Iris pigment epithelial cell (primary cell): ENCODE measurements at regions not wholly inside any gene's neighbourhood (a gene's known extent, or its start where the extent isn't known, plus 50 kb on each side); places are given as distances from the start of the nearest gene placed in this dataset.
"Not testable (repeated sequence)": the region's sequence is repeated elsewhere in the genome, so short reads cannot be mapped to it uniquely, and the experiment has no call there.

Source experiments
- DNase-seq: peaks from one replicate; pipeline ENCODE4 v3.0.0-alpha.2; 2011; ENCODE audit warnings: low read depth

DNA sequence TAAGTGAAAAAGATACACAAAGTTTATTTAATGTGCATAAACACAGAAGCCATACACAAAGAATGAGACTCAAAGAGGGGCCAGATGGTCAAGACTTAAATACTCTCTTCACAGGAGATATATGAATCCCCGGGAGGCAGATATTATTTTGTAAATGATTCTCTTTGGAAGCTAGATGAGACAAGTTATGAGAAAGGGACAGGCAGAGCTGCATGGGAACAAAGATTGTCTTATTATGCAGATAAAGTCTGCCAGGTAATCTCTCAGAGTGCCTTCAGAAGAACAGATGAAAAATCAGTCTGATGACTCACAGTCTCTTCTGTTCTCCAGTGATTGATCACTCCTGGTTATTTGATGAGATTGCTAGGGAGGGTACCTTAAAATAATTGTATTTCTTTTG is 89.0 kb downstream of the NAF1 start:
- no peak for DNase-seq

DNA sequence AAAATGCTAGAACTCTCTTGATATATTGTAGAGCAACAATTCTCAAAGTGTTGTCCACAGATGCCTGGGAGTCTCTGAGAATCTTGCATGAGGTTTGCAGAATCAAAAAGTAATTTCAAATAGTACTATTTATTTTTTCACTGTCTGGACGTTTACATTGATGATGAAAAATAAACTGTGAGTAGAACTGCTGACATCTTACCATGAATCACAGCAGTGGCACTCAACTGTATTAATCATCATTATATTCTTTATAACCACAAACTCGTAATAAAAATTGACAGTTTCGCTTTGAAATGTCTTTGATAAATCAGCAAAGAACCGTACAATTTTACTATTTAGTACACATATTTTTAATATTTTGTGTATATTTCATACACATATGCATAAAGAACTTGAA is 94.5 kb downstream of the NAF1 start:
- peak; percentile 62 for DNase-seq

DNA sequence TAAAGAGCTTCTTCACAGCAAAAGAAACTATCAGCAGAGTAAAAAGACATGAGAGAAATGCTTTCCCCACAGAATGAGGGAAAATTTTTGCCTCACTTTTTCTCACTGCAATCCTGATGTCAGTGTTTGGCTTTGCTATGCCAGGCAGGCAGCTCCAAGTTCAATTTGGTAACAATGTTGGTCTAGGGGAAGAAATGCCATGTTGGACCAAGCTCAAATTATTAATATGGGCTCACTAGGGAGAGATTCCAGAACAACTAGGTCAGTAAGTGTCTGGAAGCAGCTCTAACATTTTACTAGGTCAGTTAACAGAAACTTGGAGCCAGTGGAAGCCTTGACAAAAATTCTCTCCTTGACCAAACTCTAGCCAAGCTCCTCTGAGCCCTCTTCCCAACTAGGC is 95.4 kb downstream of the NAF1 start:
- peak; percentile 26 for DNase-seq

DNA sequence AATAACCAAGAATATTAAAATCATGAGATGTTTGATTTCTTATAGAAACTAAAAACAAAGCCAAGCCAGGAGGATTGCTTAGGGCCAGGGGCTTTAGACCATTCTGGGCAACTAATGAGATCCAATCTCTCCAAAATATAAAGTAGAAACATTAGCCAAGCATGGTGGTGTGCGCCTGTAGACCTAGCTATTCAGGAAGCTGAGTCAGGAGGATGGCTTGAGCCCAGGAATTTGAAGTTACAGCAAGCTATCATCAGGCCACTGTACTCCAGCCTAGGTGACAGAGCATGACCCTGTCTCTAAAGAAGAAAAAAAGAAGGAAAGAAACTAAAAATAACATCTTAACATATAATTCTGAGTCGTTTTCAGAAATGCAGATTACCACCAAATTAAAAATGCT is 96.7 kb downstream of the NAF1 start:
- DNase-seq: peak; percentile 40

DNA sequence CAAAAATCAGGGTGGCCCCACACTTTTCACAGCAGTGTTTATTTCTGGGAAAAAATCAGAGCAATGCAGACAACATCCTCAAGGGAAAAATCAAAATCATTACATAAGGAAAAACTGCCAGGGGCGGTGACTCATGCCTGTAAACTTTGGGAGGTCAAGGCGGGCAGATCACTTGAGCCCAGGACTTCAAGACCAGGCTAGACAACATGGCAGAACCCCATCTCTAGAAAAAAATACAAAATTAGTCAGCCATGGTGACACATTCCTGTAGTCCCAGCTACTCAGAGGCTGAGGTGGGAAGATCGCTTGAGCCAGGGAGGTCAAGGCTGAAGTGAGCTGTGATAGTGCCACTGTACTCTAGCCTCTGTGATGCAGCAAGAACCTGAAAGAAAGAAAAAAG is 102.8 kb downstream of the NAF1 start:
- peak; percentile 46 for DNase-seq

DNA sequence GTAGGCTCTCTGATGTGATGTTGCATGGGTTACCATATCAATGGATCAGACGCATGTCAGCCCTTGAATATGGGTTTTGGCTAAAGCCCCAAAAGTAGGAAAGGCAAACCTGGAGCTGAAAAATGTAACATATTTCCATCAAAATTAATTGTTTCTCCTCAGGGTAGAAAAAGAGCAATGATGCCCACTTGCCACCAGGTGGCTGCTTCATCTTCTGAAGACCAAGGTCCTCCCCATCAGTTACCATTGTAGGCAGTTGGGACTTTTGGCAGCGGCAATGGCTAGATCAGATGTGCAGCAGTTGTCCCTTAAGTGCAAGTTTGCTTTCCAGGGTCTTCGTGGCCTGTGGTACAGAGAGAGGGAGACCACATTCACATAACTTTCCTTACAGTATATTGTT is 118.2 kb downstream of the NAF1 start:
- peak; percentile 45 for DNase-seq

DNA sequence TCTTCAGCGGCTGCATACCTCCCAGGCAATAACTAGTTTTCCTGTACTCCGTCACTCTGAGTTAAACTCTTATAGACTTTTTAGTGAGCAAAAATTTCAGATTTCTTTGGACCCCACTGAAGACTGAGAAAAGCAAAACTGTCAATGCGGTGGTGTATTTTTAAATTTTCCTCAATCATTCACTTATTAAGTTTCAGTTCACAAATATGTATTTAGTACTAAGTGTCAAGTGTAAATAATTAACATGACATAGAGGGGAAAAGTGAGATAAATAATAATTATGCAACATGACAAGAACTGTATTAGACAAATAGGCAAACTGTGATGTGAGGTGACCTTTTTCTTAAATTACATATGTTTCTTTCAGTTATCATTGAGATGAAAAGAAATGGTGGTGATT is 124.4 kb downstream of the NAF1 start:
- DNase-seq: no peak

DNA sequence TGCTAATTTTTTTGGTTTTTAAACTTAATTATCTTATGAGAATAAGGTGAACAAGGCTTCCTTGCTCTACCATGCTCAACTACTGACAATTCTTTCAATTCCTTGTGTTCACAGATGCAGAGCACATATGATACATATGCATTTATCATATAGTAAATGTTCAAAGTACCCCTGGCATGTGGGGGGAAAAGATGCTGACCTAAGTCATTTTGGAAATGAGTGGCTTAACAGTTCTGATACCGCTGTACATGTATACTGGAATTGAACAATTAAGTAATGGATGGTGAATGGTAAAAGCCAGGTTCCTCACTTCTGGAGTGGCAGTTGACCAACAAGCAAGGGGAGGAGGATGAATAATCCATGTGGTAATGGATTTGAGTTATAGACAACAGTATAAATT is 149.6 kb downstream of the NAF1 start:
- DNase-seq: no peak

DNA sequence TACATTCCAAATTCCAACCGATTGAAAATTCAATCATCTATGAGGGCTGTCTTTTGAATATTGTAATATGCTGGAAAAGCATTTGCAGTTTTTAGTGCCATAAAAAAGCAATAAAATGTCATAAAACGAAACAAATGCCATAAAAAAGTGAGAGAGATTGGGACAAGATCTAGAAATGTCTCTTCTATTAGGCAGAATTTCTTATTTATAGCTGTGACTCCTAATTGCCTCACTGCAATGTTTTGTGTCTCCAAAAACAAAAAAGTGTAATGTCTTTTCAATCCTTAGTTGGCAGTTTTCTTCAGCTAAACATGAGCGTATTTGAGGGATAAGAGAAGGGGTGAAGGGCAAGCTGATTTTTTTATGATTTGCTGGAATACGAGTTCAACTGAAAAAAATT is 153.9 kb downstream of the NAF1 start:
- DNase-seq: no peak

DNA sequence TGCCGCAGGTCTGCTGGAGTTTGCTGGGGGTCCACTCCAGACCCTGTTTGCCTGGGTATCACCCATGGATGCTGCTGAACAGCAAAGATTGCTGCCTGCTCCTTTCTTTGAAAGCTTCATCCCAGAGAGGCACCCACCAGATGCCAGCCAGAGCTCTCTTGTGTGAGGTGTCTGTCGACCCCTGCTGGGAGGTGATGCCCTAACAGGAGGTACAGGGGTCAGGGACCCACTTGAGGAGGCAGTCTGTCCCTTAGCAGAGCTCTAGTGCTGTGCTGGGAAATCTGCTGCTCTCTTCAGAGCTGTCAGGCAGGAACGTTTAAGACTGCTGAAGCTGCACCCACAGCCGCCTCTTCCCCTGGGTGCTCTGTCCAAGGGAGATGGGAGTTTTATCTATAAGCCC is 162.7 kb downstream of the NAF1 start:
- DNase-seq: no peak

DNA sequence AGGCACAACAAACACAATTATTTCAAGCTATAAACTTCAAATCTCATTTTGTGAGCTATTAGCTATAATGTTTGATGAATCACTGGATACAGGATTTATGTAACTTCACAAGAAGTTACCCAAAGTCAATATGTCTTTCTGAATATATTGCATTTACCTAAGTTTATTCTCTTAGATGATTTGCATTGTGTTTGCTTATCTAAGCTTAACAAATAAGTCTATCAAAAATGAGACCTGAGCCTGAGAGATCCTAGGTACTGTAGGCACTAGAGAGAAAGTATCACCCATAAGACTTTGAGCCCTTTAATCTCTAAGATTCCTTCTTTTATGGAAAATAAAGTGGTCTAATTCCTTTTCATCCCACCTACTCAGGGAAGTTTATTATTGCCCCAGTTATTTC is 178.2 kb downstream of the NAF1 start:
- no peak for DNase-seq

DNA sequence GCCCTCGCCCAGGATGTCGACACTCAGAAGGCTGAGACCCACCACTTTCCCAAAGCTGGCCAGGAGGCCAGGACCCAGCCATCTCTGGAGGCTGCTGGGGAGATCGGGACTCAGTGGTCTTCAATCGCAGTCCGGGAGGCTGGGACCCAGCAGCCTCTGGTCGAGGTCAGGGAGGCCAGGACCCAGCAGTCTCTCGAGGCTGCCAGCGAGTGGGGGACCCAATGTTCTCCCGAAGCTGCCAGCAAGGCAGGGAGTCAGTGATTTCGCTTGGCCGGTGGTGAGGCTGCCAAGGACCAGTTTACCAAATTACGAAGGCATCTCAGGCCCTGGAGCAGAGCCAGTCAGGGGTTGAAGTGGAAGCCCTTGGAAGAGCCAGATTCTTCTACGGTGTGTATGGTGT is 181.6 kb downstream of the NAF1 start:
- DNase-seq: no peak

DNA sequence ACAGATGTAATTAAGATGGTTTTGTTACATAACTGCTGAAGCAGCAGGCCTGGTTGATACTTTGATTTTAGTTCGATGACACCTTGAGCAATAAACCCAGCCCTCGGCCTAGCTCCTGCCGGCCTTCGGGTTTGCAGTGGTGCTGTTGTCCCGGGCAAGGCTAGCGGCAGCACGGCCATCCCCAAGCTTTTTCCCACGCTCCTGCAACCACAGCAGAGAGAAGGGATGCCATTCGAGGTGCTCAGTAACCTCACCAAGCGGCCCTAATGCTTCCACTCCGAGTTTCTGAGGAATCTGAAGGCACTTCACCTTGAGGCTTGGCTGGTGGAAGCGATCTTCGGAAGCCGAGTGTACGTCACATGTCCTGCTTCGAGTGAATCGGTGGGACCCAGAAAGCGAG is 182.1 kb downstream of the NAF1 start:
- no peak for DNase-seq

DNA sequence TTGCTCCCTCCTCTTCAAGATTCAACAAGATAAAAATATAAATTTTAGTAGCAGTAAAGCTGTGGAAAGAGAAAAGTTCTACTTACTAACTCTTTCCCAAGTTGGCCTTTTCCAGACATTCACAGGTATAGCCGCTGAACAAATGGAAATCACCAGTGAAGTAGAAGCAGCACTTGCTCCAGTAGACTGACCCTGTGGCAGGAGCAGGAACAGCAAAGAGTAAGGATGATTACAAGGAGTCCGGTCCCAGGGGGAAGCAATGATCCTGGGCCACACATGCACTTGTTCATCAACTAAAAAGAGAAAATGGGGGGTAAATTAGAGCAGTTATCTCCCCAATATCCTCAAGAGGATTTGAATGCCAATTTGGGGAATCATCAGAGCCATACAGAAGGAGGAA is 184.9 kb downstream of the NAF1 start:
- no peak for DNase-seq

DNA sequence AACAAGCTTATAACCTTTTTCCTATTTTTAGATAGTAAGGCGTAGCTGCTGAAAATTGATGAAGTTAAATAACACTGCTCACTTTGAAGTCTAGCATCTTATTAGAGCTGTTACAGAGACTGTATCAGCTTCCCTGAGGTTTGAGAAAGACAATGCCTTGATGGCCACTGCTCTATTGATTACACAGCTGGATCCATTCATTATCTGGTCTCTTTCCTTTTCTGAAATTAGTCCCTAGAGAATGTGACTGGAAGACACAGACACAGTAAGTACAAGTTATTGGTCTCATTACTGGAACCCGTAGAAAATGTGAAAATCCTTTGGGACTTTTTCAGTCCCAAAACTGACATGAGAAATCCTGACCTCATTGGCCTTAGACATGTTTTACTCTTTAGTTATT is 188.3 kb downstream of the NAF1 start:
- no peak for DNase-seq

DNA sequence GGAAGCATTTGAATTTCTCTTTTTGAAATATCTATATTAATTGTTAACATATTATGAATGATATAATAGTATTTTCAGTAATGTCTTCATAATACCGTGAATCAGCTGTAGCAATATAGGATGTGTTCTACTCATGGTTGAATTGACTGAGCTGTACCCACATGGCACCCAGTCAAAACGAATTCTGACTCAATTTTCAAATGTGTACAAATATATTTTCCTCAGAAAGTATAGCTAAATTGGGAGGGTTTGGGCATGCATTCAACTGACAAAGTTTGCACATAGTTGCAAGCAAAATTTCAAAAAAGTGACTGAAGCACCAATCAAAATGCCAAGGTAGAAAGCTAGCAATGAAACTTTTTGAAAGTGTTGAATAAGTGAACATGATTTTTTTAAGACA is 188.9 kb downstream of the NAF1 start:
- DNase-seq: no peak

DNA sequence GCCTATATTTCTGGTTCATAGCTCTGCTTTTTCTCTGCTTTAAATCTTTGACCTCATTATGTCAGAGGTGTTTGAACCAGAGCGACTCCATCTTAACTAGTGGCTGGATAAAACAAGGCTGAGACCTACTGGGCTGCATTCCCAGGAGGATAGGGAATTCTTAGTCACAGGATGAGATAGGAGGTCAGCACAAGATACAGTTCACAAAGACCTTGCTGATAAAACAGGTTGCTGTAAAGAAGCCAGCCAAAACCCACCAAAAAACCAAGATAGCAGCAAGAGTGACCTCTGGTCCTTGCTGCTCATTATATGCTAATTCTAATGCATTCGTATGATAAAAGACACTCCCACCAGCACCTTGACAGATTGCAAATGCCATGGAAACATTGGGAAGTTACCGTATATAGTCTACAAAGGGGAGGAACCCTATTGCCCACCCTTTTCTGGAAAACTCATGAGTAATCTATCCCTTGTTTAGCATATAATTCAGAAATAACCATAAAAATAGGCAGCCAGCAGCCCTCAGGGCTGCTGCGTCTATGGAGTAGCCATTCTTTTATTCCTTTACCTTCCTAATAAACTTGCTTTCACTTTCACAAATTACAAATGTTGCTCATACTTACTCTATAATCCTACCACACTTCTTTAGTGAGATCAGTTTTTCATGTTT is 193.9 kb downstream of the NAF1 start:
- DNase-seq: no peak

DNA sequence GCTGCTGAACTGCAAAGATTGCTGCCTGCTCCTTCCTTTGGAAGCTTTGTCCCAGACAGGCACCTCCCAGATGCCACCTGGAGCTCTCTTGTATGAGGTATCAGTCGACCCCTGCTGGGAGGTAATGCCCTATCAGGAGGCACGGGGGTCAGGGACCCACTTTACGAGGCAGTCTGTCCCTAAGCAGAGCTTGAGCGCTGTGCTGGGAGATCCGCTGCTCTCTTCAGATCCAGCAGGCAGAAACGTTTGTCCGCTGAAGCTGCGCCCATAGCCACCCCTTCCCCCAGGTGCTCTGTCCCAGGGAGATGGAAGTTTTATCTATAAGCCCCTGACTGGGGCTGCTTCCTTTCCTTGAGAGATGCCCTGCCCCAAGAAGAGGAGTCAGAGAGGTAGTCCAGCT is 197.5 kb downstream of the NAF1 start:
- DNase-seq: no peak

DNA sequence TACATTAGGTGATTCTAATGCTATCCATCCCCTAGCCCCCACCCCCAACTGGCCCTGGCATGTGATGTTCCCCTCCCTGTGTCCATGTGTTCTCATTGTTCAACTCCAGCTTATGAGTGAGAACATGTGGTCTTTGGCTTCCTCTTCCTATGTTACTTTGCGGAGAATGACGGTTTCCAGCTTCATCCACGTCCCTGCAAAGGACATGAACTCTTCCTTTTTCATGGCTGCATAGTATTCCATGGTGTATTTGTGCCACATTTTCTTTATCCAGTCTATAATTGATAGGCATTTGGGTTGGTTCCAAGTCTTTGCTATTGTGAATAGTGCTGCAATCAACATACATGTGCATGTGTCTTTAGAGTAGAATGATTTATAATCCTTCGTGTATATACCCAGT is 200.7 kb downstream of the NAF1 start:
- DNase-seq: not testable (repeated sequence)

DNA sequence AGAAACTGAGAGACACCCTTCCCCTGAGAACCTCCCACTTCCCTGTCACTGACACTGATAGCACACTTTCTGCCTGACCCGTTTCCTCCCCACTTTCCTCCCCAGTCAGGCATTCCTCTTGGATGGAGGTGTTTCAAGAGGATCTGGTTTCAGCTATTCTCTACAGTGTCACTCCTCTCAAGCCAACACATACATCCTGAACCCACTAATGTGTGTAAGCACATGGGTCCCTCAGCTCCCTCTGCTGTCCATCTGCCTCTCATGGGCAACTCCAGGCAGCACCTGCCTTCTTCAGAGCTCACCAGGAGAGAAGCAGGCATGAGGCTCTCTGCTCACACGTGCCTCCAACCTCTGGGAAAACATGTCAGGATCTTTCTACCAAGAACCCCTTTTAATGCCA is 207.6 kb downstream of the NAF1 start:
- DNase-seq: no peak

DNA sequence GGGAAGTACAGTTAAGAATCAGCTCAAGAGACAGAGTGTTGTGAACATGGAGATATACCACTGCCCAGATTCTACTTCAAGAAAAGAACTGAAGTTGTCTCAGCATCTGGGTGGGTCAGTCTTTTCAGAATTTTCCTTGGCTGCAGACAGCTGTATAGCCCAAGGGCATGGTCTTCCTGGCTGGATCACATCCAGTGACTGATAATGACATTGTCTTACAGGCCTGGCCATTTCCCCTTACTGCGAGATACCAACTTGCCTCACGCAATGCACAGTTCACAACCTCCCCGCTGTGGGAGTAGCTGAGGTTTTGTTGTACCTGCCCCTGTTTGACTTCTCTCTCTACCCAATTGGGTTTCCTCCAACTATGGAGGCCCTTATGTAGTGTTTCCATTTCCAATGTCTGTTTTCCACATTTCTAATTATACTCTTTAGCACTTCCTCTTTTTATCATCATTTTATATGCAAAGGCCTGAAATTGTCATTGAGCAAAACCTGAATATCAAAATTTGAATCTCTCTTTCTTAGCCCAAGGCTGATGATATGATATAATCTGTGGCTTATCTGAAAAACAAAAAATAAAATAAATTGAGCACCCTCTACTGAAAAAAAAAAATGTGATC is 209.1 kb downstream of the NAF1 start:
- no peak for DNase-seq

DNA sequence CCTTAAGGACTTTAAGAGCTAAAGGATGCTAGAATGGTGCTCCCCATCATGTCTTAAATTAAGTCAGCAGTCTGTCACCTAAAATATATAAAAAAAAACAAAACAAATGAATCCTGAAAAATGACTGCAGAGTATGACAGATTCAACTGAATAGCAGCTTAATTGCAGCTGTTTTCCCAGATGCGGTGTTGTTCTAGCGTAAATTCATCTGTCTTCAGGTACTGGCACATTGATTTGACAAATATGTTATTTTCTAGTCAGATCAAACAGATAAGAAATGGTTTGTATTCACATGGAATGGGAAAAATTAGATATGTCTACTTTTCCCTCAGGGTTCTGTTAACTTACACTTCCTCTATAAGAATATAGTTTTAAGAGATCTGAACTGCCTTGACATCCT is 211.7 kb downstream of the NAF1 start:
- DNase-seq: no peak

DNA sequence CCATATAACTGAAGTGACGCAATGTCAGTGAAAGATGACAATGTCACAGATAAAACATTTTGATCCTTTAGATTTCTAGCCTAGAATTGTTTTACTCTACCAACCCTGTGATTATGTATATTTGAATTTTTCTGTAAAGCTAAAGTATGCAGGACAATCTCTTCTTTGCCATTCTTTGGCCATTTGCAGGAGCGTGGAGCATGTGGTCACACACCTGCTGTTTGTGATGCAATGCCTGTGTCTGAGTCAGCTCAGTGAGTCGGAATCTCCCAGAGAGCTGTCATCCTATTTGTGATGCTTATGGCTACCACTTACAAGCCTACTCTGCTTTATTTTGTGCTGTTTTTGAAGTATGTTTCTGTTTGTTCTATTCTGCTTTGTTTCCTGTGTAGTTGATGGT is 214.5 kb downstream of the NAF1 start:
- peak; percentile 29 for DNase-seq

DNA sequence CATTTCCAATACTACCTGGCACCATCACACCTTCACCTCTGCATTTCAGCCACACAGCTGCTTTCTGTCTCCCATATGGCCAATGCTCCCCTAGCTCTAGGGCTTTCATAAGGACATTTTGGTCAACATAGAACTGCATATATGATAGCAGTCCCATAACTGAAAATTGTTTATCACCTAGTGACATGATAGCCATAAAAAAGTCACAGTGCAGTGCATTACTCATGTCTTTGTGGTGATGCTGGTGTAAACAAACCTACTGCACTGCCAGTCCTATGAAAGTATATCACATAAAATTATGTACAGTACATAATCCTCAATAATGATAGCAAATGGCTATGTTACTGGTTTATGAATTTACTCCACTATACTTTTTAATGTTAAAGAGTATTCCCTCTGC is 221.0 kb downstream of the NAF1 start:
- no peak for DNase-seq
